ENCODE measurements at regions not wholly inside any gene's neighbourhood (a gene's known extent, or its start where the extent isn't known, plus 50 kb on each side); places are given as distances from the start of the nearest gene placed in this dataset.

DNA sequence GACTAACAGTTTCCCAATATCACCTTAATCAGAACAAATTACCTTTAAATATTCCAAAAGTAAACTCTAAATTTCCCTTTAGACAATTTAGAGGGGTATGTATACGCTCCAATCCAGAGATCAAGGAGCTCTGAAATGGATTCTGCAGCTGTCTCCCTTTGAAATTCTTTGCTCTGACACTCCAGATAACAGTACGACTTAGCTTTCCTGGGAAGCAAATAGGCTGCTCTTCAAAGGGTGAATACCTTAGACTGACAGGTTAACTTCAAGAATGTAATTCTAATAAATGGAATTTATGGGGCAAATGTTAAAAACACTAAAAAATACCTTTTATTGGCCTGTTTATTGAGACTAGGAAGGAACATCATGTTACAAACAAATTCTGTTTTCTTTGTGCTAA lies 357.2 kb downstream of the USP25 start:
- no peaks in the 10 kb centered on the region for H3K36me3 ChIP-seq
- no peak overlapping the region for H3K27ac ChIP-seq
- H3K4me1 ChIP-seq: 0 out of 20 replicates have a peak, but pooled peaks cover 0 to 4% (median 0%) of the 10 kb centered on the region in 10 experiments
- no peak for TF ChIP-seq Cebpa-rat (IDR thresholded peaks at IDR 0.05)
- H3K9me3 ChIP-seq (replicated peaks in 1 of 11): no peaks in the 10 kb centered on the region
- no peak overlapping the region for H3K4me2 ChIP-seq
- H3K9ac ChIP-seq: no peak overlapping the region
- H3K4me3 ChIP-seq: no peak overlapping the region
- no peaks in the 10 kb centered on the region for H4K20me1 ChIP-seq
- H3K27me3 ChIP-seq: no peaks in the 10 kb centered on the region

GRCh38 chr21:16087523-16087922 lies 357.7 kb downstream of the USP25 start:
- H3K27ac ChIP-seq: no peak overlapping the region
- H3K4me2 ChIP-seq: no peak overlapping the region
- no peak overlapping the region for H3K4me3 ChIP-seq
- H3K27me3 ChIP-seq: no peaks in the 10 kb centered on the region
- H3K9ac ChIP-seq: no peak overlapping the region
- H3K36me3 ChIP-seq: no peaks in the 10 kb centered on the region
- no peak for TF ChIP-seq Cebpa-rat (IDR thresholded peaks at IDR 0.05)
- no peaks in the 10 kb centered on the region for H3K4me1 ChIP-seq
- no peaks in the 10 kb centered on the region for H4K20me1 ChIP-seq
- no peaks in the 10 kb centered on the region for H3K9me3 ChIP-seq (replicated peaks in 1 of 11)

DNA sequence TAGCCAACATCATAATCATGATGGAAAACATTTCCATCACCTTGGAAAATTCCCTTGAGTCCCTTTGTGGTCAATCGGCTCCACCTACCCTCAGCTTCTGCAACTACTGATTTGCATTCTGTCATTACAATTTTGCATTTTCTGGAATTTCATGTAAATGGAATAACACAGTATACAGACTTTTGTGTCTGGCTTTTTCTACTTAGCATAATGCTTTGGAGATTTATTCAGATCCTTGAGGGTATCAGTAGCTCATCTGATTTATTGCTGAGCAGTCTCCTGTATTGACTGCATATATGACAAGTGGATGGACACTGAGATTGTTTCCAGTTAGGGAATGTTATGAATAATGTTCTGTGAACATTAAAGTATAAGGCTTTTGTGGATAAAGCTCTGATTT lies 358.3 kb downstream of the USP25 start:
- Histone ChIP-seq H3K4me2 (no peak overlapping the region), H3K27ac (no peak overlapping the region), H3K36me3 (no peaks in the 10 kb centered on the region), H3K27me3 (no peaks in the 10 kb centered on the region), H4K20me1 (no peaks in the 10 kb centered on the region), H3K4me1 (no peaks in the 10 kb centered on the region), H3K9me3 (replicated peaks in 1 of 11) (no peaks in the 10 kb centered on the region), H3K9ac (no peak overlapping the region), H3K4me3 (no peak overlapping the region)
- no peak for TF ChIP-seq Cebpa-rat (IDR thresholded peaks at IDR 0.05)

DNA sequence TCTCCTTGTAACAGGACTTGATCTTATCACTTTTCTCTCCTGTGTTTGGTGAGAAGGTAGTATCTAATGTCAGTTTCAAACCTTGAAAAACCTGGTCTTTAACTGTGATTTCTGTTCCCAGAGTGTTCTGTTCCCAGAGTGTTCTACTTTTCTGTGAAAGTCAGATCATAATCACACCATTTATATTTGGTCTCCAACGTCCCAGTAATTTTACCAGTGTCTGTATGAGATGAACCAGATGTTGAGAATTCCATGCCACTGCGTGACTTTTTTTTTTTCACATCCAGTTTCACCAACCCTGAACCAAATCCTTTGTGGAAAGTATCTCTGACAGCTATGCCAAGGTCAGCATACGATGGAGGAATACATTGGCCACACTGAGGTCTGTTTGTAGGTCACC lies 365.2 kb downstream of the USP25 start:
- no peak overlapping the region for H3K27ac ChIP-seq
- H3K4me1 ChIP-seq: no peaks in the 10 kb centered on the region
- no peaks in the 10 kb centered on the region for H3K27me3 ChIP-seq
- no peak overlapping the region for H3K9ac ChIP-seq
- H3K4me3 ChIP-seq: no peak overlapping the region
- H3K4me2 ChIP-seq: no peak overlapping the region
- no peaks in the 10 kb centered on the region for H3K36me3 ChIP-seq
- no peaks in the 10 kb centered on the region for H3K9me3 ChIP-seq (replicated peaks in 1 of 11)
- no peak for TF ChIP-seq Cebpa-rat (IDR thresholded peaks at IDR 0.05)
- no peaks in the 10 kb centered on the region for H4K20me1 ChIP-seq

DNA sequence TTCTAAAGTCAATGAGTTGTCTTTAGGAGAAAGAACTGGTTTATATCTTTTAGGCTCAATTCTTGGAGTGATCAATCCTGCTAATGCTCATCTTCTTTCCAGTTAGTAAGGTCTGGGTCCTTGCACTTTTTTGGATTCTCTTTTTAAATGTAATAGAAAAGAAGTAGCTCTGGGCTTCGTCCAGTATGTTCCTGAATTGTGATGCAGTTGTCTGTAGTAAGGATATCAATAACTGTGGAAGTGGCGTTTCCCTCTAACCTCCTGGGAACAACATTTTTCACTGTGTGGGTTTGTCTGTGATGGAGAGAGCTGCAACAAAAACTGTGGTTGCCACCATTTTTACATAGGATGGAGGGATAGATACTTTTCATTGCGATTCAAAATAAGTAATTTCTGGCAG lies 367.2 kb downstream of the USP25 start:
- H3K27me3 ChIP-seq: no peaks in the 10 kb centered on the region

GRCh38 chr21:16102113-16102512 lies 372.3 kb downstream of the USP25 start:
- H3K9ac ChIP-seq: no peak overlapping the region
- H3K4me1 ChIP-seq: no peaks in the 10 kb centered on the region
- H3K27me3 ChIP-seq: no peaks in the 10 kb centered on the region
- no peaks in the 10 kb centered on the region for H4K20me1 ChIP-seq
- no peaks in the 10 kb centered on the region for H3K36me3 ChIP-seq
- TF ChIP-seq Cebpa-rat (IDR thresholded peaks at IDR 0.05): no peak
- H3K4me2 ChIP-seq: no peak overlapping the region
- H3K4me3 ChIP-seq: no peak overlapping the region
- peaks cover 0 to 6% (median 5%) of the 10 kb centered on the region in 11 experiments; a peak in 9 of 22 replicates for H3K9me3 ChIP-seq (replicated peaks in 1 of 11)
- no peak overlapping the region for H3K27ac ChIP-seq

More for the DNA sequence above, 367.2 kb downstream of the USP25 start:
- no peaks in the 10 kb centered on the region for H4K20me1 ChIP-seq
- no peaks in the 10 kb centered on the region for H3K9me3 ChIP-seq (replicated peaks in 1 of 11)
- no peak overlapping the region for H3K4me2 ChIP-seq
- H3K27ac ChIP-seq: no peak overlapping the region
- TF ChIP-seq Cebpa-rat (IDR thresholded peaks at IDR 0.05): no peak
- H3K4me1 ChIP-seq: no peaks in the 10 kb centered on the region
- H3K36me3 ChIP-seq: no peaks in the 10 kb centered on the region
- H3K9ac ChIP-seq: no peak overlapping the region
- H3K4me3 ChIP-seq: no peak overlapping the region

DNA sequence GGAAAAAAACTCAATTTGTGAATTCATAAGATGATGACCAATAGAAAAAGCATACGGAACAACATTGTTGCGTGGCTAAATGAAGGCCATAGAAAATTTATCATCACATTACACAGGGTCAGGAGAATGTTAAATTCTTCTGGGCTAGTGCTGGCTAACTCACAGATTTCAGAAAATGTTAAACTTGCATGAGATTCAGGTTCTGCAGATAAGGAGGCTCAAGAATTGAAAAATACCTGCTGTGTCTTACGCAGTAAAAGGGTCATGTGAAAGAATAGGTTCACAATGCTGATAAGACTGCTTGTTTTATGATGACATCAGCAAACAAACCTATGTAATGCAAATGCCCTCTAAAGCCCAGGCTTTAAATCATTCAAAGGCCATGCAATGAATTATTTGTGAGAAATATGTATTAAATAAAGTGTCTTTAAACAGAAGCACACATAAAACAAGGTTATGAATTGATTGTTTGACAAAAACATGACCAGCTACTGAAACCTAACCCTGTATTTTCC lies 378.8 kb downstream of the USP25 start:
- no peak for TF ChIP-seq Cebpa-rat (IDR thresholded peaks at IDR 0.05)
- H4K20me1 ChIP-seq: no peaks in the 10 kb centered on the region
- no peaks in the 10 kb centered on the region for H3K27me3 ChIP-seq
- no peaks in the 10 kb centered on the region for H3K4me1 ChIP-seq
- H3K4me3 ChIP-seq: no peak overlapping the region
- H3K27ac ChIP-seq: no peak overlapping the region
- H3K4me2 ChIP-seq: no peak overlapping the region
- no peak overlapping the region for H3K9ac ChIP-seq
- H3K36me3 ChIP-seq: no peaks in the 10 kb centered on the region
- H3K9me3 ChIP-seq (replicated peaks in 1 of 11): peaks cover 0 to 6% (median 5%) of the 10 kb centered on the region in 11 experiments; a peak in 11 of 22 replicates

- Histone ChIP-seq H3K27ac (no peak overlapping the region), H3K4me1 (no peaks in the 10 kb centered on the region), H3K27me3 (no peaks in the 10 kb centered on the region), H3K4me2 (no peak overlapping the region), H3K4me3 (no peak overlapping the region), H3K36me3 (no peaks in the 10 kb centered on the region), H4K20me1 (no peaks in the 10 kb centered on the region), H3K9ac (no peak overlapping the region), H3K9me3 (replicated peaks in 1 of 11) (peaks cover 0 to 12% (median 8%) of the 10 kb centered on the region in 11 experiments; a peak in 11 of 22 replicates)
- no peak for TF ChIP-seq Cebpa-rat (IDR thresholded peaks at IDR 0.05)
These were observed 383.4 kb downstream of the USP25 start for GRCh38 chr21:16113052-16113715.

- peak in 4 of 11 experiments; percentile 23 to 67 (median 42); a peak in 5 of 22 replicates for TF ChIP-seq Cebpa-rat (IDR thresholded peaks at IDR 0.05)
- H3K27me3 ChIP-seq: no peaks in the 10 kb centered on the region
- no peaks in the 10 kb centered on the region for H3K36me3 ChIP-seq
- H3K4me3 ChIP-seq: no peak overlapping the region
- H3K4me1 ChIP-seq: no peaks in the 10 kb centered on the region
- H3K9me3 ChIP-seq (replicated peaks in 1 of 11): peaks cover 0 to 12% (median 8%) of the 10 kb centered on the region in 11 experiments; a peak in 11 of 22 replicates
- H3K9ac ChIP-seq: no peak overlapping the region
- H3K27ac ChIP-seq: no peak overlapping the region
- no peaks in the 10 kb centered on the region for H4K20me1 ChIP-seq
- H3K4me2 ChIP-seq: no peak overlapping the region
These were observed 385.7 kb downstream of the USP25 start for GRCh38 chr21:16115461-16115860.

DNA sequence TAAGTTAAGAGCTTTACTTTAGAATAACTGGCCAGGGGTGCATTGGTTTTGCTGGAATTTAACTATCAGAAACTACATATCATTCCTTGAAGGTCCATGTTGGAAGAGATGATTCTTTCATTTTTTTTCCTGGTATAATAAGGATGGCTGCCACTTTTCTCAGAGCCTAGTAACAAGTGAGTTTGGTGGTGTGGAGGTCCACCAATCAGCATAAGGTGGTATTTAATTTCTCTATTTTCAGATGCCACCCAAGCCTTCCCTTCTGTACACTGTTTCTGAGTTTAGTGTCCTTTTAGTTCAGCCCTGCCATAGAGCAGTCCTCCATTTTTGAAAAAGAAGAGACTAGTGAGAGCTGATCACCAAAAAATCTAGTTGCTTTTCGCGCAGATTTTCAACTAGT lies 386.3 kb downstream of the USP25 start:
- Histone ChIP-seq H3K9ac (no peak overlapping the region), H3K4me3 (no peak overlapping the region), H3K4me1 (no peaks in the 10 kb centered on the region), H3K27me3 (no peaks in the 10 kb centered on the region), H3K4me2 (no peak overlapping the region), H3K9me3 (replicated peaks in 1 of 11) (peaks cover 0 to 12% (median 8%) of the 10 kb centered on the region in 11 experiments; a peak in 11 of 22 replicates), H3K36me3 (no peaks in the 10 kb centered on the region), H3K27ac (no peak overlapping the region), H4K20me1 (no peaks in the 10 kb centered on the region)
- no peak for TF ChIP-seq Cebpa-rat (IDR thresholded peaks at IDR 0.05)
